Glutamatergic neuron (in vitro differentiated cells): ENCODE measurements at regions not wholly inside any gene's neighbourhood (a gene's known extent, or its start where the extent isn't known, plus 50 kb on each side); places are given as distances from the start of the nearest gene placed in this dataset.

Source experiments
- DNase-seq: peaks from one replicate; pipeline ENCODE4 v3.0.0; 2022
- H3K27ac Mint-ChIP-seq: one replicate; pipeline ENCODE4 v1.8.0; 2020; ENCODE audit warnings: mild to moderate bottlenecking, mixed read lengths, inconsistent platforms; ENCODE audit not compliant: unreplicated experiment
- H3K27me3 Mint-ChIP-seq: one replicate; pipeline ENCODE4 v1.8.0; 2020; ENCODE audit warnings: mild to moderate bottlenecking, moderate library complexity, mixed read lengths, inconsistent platforms; ENCODE audit not compliant: unreplicated experiment
- H3K36me3 Mint-ChIP-seq: one replicate; pipeline ENCODE4 v1.8.0; 2020; ENCODE audit warnings: mild to moderate bottlenecking, mixed read lengths, inconsistent platforms; ENCODE audit not compliant: unreplicated experiment
- H3K4me1 Mint-ChIP-seq: one replicate; pipeline ENCODE4 v1.8.0; 2020; ENCODE audit warnings: mild to moderate bottlenecking, low read depth, mixed read lengths, inconsistent platforms; ENCODE audit not compliant: unreplicated experiment
- H3K4me3 Mint-ChIP-seq: one replicate; pipeline ENCODE4 v1.8.0; 2020; ENCODE audit warnings: mild to moderate bottlenecking, mixed read lengths, inconsistent platforms; ENCODE audit not compliant: unreplicated experiment
- H3K9me3 Mint-ChIP-seq: one replicate; pipeline ENCODE4 v1.8.0; 2020; ENCODE audit warnings: mild to moderate bottlenecking, moderate library complexity, mixed read lengths, inconsistent platforms; ENCODE audit not compliant: unreplicated experiment
- TF ChIP-seq, protein P1 (sequence below): fragments of 200-600 bp; sonication (generic); IDR thresholded peaks from one replicate; pipeline ENCODE4 v1.5.0; 2021; ENCODE audit not compliant: partially characterized antibody, unreplicated experiment

DNA sequence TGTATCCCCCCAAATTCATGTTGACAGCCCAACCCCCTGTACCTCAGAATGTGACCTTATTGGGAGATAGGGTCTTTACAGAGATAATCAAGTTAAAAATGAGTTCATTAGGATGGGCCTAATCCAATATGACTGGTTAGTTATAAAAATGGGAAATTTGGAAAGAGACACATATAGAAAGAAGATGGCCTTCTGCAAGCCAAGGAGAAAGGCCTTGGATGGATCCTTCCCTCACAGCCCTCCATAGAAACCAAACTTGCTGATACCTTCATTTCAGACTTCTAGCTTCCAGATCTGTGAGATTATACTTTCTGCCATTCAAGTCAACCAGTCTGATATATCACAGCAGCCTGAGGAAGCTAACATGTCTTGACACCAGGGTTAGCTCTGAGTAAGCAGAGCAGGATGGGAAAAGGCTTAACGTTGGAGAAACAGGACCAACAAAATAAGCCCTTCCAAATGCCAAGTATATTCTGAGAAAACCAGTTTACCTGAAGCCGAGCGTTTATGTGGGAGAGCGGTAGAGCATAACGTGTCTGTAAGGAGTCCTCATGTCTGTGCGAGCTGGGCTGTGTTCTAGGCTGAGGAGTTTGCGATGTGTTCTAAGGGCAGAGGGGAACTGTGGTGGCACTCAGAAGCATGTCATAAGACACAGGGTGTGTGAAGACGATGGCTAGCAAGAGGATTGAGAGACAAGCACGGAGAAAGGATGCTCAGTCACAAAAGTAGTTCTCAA, 206.1 kb downstream of the PIK3R1 start:
- Mint-ChIP-seq H3K36me3 (no peaks in the 10 kb centered on the region), H3K9me3 (peaks cover 5% of the 10 kb centered on the region), H3K4me1 (peaks cover 34% of the 10 kb centered on the region), H3K27ac (peak overlapping the region; percentile 24), H3K4me3 (no peak overlapping the region), H3K27me3 (peaks cover 11% of the 10 kb centered on the region)
- TF ChIP-seq, protein P1, sequence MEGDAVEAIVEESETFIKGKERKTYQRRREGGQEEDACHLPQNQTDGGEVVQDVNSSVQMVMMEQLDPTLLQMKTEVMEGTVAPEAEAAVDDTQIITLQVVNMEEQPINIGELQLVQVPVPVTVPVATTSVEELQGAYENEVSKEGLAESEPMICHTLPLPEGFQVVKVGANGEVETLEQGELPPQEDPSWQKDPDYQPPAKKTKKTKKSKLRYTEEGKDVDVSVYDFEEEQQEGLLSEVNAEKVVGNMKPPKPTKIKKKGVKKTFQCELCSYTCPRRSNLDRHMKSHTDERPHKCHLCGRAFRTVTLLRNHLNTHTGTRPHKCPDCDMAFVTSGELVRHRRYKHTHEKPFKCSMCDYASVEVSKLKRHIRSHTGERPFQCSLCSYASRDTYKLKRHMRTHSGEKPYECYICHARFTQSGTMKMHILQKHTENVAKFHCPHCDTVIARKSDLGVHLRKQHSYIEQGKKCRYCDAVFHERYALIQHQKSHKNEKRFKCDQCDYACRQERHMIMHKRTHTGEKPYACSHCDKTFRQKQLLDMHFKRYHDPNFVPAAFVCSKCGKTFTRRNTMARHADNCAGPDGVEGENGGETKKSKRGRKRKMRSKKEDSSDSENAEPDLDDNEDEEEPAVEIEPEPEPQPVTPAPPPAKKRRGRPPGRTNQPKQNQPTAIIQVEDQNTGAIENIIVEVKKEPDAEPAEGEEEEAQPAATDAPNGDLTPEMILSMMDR, result no peak
- DNase-seq, result no peak

- H3K9me3 Mint-ChIP-seq, result peaks cover 5% of the 10 kb centered on the region
- H3K4me3 Mint-ChIP-seq, result no peak overlapping the region
- no peaks in the 10 kb centered on the region for H3K36me3 Mint-ChIP-seq
- H3K4me1 Mint-ChIP-seq, result peaks cover 26% of the 10 kb centered on the region
- H3K27me3 Mint-ChIP-seq, result peaks cover 11% of the 10 kb centered on the region
- no peak for DNase-seq
- peak overlapping the region; percentile 14 for H3K27ac Mint-ChIP-seq
- TF ChIP-seq, protein P1, result no peak
These were observed 207.7 kb downstream of the PIK3R1 start for GRCh38 chr5:68423154-68423811.

DNA sequence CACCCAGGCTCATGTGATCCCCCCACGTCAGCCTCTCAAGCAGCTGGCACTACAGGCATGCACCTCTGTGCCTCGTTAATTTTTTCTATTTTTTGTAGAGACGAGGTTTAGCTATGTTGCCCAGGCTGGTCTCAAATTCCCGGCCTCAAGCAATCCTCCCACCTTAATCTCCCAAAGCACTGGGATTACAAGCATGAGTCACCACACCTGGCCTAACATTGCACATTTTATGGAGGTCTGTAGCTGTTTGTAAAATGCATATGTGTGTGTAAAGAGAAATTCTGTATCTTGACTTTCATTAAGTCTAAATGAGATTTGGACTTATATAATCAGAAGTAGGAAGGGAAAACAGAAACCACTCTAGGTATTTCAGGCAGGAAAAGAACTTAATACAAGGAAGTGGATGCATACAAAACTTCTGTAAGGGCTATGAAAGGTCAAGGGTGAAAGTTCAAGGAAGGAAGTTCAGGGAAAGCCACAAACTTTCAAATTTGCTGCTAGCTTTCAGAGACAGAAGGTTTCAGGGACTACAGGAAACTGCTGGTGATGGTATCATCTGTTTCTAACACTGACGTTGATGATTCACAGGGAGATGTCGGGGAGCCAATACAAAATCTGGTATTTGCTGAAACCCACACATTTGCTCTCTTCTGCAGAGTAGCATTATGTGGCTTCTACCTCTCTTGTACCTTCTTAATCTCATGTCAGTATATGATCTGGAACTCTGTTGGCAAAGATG, 209.4 kb downstream of the PIK3R1 start:
- TF ChIP-seq, protein P1, result no peak
- H3K4me1 Mint-ChIP-seq, result peaks cover 15% of the 10 kb centered on the region
- no peaks in the 10 kb centered on the region for H3K9me3 Mint-ChIP-seq
- no peak overlapping the region for H3K27ac Mint-ChIP-seq
- no peaks in the 10 kb centered on the region for H3K36me3 Mint-ChIP-seq
- peaks cover 1% of the 10 kb centered on the region for H3K27me3 Mint-ChIP-seq
- DNase-seq, result no peak
- H3K4me3 Mint-ChIP-seq, result no peak overlapping the region

GRCh38 chr5:68426586-68426985, 211.0 kb downstream of the PIK3R1 start:
- H3K27ac Mint-ChIP-seq, result no peak overlapping the region

More at GRCh38 chr5:68426586-68426985, 211.0 kb downstream of the PIK3R1 start:
- no peak for DNase-seq
- Mint-ChIP-seq H3K4me1 (peaks cover 2% of the 10 kb centered on the region), H3K9me3 (no peaks in the 10 kb centered on the region), H3K27me3 (no peaks in the 10 kb centered on the region), H3K36me3 (no peaks in the 10 kb centered on the region), H3K4me3 (no peak overlapping the region)
- TF ChIP-seq, protein P1, result no peak
